PFSK-1 (cell line): ENCODE measurements at regions not wholly inside any gene's neighbourhood (a gene's known extent, or its start where the extent isn't known, plus 50 kb on each side); places are given as distances from the start of the nearest gene placed in this dataset.

Experiments used
- FOXP2 ChIP-seq: optimal IDR thresholded peaks from 2 replicates; pipeline ENCODE3; 2011; ENCODE audit warnings: borderline replicate concordance, control low read depth, inconsistent platforms; ENCODE audit not compliant: insufficient read depth; ENCODE audit errors: extremely low read length, extremely low read depth
- POLR2AphosphoS5 ChIP-seq: IDR thresholded peaks from 2 replicates; pipeline ENCODE4 v1.6.1; 2012; ENCODE audit warnings: low read depth, mild to moderate bottlenecking, control low read depth, low read length, moderate library complexity
- REST ChIP-seq, 2 experiments: IDR thresholded peaks; 2 replicates each; pipeline versions ENCODE4 v1.6.1 to v1.8.0; 2011 to 2012; ENCODE audit warnings: low read depth in 2 of 2, low read length in 2 of 2, control low read depth in 1 of 2, inconsistent platforms in 1 of 2, mild to moderate bottlenecking in 1 of 2, moderate library complexity in 1 of 2; ENCODE audit not compliant: insufficient read depth in 1 of 2
- SIN3A ChIP-seq: IDR thresholded peaks from 2 replicates; pipeline ENCODE4 v1.6.1; 2012; ENCODE audit warnings: mild to moderate bottlenecking, low read length, moderate library complexity, borderline replicate concordance; ENCODE audit not compliant: insufficient read depth
- TAF1 ChIP-seq: IDR thresholded peaks from 2 replicates; pipeline ENCODE4 v1.6.1; 2012; ENCODE audit warnings: low read length, control low read depth, borderline replicate concordance; ENCODE audit not compliant: insufficient read depth

- TF ChIP-seq REST (IDR thresholded peaks at IDR 0.05; ENCODE audit: insufficient read depth in 1 of 2, low read depth in 2 of 2, low read length in 2 of 2) = no peak
- no peak for TF ChIP-seq POLR2AphosphoS5
- no peak for TF ChIP-seq FOXP2
- TF ChIP-seq SIN3A = no peak
- TF ChIP-seq TAF1 = no peak
Observed at GRCh38 chr17:68718465-68718864, 117.3 kb upstream of the FAM20A start.

GRCh38 chr17:68714676-68715075 is 113.5 kb upstream of the FAM20A start:
- no peak for TF ChIP-seq REST (IDR thresholded peaks at IDR 0.05; ENCODE audit: insufficient read depth in 1 of 2, low read depth in 2 of 2, low read length in 2 of 2)
- no peak for TF ChIP-seq FOXP2
- TF ChIP-seq SIN3A = no peak
- no peak for TF ChIP-seq POLR2AphosphoS5
- TF ChIP-seq TAF1 = no peak

DNA sequence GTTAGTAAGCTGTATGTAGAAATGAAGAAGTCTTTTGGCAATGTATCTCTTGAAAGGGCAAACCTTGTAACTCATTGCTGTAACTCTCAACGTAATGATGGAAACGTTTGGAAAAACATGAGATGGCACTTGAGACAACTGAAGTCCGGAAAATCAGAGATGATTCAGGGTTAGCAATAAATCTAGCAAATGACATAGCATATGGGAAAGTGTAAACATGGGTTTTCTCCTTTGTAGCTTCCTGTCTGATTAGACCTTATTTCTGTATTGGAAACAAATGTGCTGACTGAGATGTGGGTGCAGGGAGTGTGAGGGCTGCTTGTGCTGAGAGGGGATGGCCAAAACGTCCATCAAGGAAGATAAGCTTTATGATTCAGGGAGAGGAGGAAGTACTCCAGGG is 110.7 kb upstream of the FAM20A start:
- TF ChIP-seq TAF1 (no peak), SIN3A (no peak), POLR2AphosphoS5 (no peak), FOXP2 (no peak), REST (IDR thresholded peaks at IDR 0.05; ENCODE audit: insufficient read depth in 1 of 2, low read depth in 2 of 2, low read length in 2 of 2) (no peak)

DNA sequence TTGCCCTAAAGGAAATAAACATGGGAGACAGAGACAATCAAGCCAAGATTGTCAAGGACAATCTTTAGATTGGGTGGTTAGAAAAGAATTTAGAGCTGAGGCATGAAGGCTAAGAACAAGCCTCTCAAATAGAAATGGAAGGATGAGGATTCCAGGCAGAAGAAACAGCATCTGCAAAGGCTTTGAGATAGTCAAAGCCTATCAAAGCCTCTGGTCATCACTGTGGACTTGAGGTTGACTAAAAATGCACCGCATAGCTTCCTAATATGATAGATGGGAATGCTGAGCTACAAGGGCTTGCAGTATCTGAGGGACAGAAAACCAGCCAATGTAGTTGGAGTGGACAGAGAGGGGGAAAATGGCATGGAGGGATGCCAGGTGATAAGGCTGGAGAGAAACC is 109.8 kb upstream of the FAM20A start:
- TF ChIP-seq FOXP2 (no peak), TAF1 (no peak), POLR2AphosphoS5 (no peak), SIN3A (no peak), REST (IDR thresholded peaks at IDR 0.05; ENCODE audit: insufficient read depth in 1 of 2, low read depth in 2 of 2, low read length in 2 of 2) (no peak)
